D341Med (cell line): ENCODE measurements at regions not wholly inside any gene's neighbourhood (a gene's known extent, or its start where the extent isn't known, plus 50 kb on each side); places are given as distances from the start of the nearest gene placed in this dataset.
"Not testable (repeated sequence)": the region's sequence is repeated elsewhere in the genome, so short reads cannot be mapped to it uniquely, and the experiment has no call there.

Experiments
- DNase-seq: peaks from one replicate; pipeline ENCODE4 v3.0.0; 2012; ENCODE audit warnings: low spot score

DNA sequence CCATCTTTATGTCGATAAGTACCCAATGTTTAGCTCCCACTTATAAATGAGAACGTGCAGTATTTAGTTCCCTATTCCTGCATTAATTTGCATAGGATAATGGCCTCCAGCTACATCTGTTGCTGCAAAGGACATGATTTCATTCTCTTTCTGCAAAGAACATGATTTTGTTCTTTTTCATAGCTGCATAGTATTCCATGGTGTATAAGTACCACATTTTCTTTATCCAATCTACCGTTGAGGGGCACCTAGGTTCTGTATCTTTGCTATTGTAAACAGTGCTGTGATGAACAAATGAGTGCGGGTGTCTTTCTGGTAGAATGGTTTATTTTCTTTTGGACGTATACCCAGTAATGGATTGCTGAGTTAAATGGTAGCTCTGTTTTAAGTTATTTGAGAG, 63.0 kb downstream of the HLX start:
- DNase-seq = no peak

DNA sequence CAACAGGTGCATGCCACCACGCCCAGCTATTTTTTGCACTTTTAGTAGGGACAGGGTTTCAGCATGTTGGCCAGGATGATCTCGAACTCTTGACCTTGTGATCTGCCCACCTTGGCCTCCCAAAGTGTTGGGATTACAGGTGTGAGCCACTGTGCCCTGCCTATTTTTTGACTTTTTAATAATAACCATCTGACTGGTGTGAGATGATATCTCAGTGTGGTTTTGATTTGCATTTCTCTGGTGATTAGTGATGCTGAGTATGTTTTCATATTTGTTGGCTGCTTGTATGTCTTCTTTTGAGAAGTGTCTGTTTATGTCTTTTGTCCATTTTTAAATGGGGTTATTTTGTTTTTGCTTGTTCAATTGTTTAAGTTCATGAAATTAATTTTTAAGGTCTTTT, 63.7 kb downstream of the HLX start:
- DNase-seq = not testable (repeated sequence)

DNA sequence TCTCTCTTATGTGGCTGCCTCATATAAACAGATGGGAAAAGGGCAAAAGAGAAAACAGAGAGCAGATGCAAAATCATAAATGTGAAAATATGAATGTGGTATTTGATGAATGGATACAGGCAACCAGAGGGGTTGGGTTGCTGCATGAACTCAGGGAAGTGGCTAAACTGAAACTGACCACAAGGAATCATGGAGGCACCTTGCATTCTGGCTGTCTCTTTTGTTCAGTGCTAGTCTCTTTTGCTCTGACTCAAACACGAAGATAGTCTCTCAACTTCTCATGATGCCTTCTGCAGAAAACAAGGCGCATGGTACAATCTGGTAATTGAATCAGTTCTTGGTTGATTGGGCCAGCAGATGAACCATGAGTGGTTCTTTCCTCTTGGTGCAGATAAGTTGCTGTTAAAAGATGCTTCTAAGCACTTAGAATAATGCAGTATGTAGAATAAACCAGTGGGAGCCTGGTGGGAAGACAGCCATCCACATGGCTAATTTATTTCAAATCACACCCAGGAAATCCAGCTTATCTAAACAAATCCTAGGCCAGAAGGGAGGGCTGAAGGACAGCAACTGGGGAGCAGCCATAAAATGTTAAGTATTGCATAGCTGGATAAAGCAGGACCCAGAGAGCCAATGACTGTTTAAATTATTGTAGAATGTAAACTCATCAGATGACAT, 64.2 kb downstream of the HLX start:
- no peak for DNase-seq

DNA sequence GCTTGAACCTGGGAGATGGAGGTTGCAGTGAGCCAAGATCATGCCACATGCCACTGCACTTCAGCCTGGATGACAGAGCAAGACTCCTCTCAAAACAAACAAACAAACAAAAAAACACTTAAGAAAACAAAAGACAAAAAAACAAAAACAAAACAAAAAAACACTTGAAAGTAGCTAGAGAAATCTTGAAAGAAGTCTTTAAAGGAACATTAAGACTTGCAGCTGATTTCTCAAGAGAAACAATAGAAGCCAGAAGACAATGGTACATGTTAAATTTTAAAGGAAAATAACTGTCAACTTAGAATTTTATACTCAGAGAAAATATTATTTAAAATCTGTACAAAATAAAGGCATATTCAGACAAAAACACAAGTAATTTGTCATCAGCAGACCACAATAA, 71.3 kb downstream of the HLX start:
- DNase-seq = no peak

DNA sequence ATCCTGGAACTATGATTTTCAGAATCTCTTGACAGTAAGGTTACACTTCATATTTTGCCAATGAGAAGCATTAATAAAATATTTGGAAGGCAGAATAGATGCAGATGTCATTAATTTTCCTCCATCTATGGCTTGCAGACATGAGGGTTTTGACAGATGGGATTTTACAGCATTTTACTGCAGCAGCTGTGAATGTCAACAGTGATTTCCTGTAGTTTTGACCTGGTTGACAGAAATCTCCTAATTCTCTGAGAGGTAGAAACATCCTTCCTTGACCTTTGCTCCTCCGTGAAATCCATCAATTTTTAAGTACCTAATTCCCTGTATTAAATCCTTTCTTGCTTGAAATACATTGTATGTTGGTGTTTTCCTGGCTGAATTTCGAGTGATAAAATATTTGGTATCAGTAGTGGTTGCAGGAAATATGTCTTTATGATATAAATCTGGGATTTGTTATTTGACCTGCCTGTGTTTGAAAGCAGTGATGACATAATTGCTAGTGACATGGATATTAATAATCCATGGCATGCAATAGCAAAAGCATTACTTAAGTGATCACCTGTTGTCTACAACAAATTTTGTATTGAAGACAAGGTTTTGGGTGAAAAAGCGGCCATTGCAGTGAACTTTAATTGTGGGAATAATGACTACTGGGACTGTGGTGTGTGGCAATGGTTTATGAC, 73.9 kb downstream of the HLX start:
- DNase-seq = no peak

DNA sequence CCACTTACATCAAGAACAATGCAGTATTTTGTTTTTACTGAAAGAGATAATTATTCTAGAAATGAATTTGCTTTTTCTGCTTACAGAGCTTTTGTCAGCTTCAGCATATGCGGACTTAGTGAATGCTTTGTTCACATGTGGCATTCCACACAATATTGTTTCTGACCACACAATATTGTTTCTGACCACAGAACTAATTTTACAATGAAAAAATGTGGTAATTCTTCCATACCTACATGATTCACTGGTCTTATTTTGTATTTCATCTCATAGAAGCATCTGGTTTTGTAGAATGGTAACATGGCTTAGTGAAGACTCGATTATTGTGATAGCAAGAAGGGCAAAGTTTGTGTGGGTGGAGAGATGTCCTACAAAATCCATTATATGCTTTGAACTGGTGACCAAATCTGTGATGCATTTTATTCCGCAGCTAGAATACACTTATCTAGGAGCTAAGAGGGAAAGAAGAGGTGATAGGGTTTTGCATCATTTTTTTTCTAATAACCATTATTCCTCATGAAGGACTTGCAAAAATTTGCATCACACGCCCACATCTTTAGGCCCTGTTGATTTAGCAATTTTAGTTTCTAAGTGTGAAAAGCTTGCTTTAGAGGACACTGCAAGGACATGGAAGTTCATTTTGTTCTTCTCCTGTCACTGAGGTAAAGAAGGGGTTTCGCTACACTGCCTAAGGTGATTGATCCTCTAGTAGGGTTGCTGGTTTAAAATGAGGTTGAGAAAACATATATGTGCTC, 75.3 kb downstream of the HLX start:
- no peak for DNase-seq

DNA sequence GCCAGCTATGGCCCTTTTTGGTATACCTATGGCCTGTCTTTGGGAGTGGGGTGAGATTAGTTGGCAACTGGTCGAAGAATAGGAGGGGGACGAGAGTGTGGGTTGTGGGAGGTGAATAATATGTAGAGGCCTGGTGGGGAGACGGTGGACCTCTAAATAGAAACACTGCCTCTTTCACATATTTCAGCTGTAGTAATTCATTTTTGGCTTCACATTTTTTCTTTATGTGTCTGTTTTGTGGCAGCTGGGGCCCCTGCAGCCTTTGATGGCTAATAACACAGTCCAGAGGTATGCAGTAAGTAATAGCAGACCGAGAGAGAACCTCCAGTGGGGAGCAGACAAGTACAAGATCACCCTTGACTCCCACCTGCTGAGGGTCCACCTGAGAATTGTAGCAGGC, 75.9 kb downstream of the HLX start:
- DNase-seq = no peak

DNA sequence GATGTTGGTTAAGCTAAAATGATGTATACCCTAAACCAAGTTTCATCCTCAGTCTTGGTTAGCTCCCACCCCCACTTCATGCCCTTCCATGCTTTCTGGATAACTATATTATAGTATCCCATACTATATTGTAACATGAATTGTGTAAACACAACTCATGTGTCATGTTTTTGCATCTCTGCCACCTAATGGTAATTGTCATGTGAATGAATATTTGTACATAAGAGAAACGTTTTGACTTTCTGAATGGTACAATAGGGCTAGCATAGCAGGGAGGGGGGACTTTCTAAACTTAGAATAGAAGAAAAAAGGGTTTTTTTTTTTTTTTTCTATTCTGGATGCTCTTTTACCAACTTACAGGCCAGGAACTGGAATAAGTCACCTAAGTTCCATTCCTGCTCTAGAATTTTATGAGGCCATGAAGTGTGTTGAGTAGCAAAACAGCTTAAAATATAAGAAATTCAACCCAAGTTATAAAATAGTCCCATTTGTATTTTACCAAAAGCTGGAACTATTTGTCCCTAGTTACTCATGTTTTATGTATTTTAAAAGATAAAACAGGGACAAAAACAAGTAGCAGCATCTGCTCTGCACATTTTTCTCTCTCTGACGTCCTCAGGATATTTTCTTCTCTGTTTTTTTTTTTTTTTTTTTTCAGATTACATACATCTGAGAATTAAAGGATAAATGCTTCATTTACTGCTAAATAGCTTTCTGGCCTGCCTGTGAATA, 77.4 kb downstream of the HLX start:
- DNase-seq = no peak

DNA sequence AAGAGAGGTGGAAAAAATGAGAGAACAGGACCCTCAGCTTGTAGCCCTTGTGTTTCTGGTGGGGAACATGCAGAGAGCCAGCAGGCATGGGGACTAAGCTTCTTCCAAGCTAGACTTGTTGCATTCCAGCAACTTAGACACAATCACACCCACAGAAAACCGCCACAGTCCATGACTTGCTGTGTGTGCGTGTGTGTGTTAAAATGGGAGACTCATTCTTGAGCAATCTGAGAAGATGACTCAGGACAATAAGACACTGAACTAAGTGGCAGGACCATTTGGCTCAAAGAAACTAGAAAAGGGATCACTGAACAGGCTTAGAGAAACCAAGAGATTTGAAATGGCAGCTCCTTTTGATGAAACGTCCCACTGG, 78.0 kb downstream of the HLX start:
- DNase-seq = no peak

DNA sequence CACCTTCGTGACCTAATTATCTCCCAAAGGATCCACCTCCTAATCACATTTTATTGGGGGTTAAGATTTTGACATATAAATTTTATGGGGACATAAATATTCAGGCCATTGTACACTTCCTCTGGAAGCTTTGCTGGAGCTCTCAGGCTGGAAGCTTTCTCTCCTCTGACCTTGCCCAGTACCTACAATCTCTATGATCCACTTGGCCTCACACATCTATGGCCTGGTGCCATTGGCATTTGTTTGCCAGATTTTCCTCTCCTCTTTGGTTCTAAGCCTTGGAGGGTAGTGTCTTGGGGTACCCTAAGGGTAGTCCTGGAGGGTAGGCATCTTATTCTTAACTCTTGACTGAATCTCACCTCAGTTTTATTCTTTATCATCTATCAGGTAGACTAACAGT, 79.0 kb downstream of the HLX start:
- no peak for DNase-seq

DNA sequence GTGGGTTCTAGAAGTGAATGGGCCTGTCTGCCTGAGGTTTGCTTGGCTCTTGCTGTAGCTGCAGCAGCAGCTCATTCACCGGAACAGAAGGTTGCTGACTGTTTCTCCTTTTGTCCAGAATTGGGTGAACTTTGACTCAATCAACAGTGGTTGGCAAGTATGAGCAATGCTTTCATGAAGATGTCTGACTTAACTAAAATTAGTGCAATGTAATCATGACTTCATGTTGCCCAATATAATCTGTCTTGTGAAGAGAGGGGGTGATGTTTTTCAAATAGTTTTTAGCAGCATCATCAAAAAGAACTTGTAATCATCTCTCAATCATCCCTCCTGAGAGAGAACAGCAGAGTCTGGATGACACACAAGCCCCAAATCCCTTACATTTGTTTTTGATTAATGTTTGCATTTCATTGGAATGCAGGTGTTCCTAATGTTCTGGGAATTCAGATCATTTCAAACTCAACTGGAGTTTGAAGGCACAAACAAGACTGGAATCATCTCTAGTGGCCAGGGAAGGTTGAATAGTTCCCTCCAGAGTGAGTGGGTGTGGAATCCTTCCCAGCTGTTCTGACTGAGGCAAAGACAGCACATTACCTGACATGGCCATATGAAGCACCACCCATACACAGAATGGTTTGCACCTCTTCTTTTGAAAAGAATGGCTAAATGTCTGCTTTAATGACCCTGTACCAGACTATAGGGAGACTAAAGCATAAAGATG, 82.9 kb downstream of the HLX start:
- DNase-seq = no peak

DNA sequence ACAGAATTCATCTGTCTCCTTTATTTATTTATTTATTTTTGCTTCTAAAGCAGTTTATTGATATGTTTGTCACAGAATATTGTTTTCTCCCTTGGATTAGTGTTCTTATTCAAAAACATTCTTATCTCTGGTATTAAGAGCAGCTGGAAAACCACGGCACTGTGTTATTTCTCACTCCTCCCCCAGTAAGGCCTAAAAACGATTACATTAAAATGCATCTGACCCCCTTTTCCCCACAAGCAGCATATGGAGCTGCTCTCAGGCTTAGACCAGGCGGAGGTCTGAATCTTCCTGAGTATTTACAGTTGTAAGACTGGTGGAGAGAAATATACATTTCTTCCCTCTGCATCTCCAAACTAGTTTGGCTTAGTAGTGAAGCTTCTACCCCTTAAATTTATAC, 86.8 kb downstream of the HLX start:
- peak; percentile 48 for DNase-seq

DNA sequence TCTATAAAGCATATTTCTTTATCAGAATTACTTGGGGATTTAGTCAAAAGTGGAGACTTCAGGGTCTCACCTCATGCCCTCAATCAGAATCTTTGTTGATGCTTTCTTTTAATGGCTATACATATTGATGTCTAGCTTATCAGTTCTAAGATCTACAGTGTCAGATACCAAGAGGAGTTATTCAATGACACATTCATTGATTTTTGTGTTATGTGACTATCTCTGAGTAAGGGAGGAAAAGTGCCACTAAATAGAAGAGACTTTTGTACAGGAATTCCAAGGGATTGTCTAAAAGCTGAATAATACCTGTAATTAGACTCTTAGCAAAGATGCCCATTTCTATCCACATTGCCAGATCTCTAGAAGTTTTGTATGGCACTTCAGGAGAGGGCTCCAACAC, 87.2 kb downstream of the HLX start:
- no peak for DNase-seq

DNA sequence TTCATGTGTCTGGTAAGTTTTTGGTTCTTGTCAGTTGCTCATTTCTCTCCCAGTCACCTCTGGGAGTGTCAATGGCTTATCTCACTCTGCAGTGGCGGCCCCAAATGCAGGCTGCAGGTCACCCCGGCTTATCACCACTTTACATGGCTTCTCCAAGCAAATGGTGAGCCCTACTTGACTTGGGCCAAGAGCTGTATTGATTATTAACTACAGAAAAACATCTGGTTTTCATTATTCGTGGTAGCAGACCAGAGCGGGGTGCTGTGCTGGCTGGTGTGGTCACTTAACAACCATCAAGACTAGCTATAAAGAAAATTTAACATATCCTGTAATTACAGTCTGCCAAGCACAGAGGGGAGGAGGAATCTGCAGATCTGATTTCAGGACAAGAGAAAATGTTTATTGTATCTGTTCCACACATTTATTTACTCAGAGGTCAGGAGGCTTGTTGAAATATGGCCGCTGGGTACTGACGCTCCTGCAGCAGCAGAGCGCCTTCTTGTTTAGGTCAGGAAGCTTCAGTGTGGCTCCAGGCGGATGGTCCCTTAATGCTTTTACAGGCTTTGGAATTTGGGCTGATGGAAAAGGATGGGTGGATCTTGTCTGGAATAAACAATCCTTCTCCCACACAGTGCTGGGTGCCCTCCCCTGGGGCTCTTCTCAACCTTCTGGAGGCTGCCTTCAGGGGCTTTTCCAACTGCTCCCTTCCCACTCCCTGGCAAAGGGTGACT, 87.8 kb downstream of the HLX start:
- DNase-seq = peak; percentile 64

DNA sequence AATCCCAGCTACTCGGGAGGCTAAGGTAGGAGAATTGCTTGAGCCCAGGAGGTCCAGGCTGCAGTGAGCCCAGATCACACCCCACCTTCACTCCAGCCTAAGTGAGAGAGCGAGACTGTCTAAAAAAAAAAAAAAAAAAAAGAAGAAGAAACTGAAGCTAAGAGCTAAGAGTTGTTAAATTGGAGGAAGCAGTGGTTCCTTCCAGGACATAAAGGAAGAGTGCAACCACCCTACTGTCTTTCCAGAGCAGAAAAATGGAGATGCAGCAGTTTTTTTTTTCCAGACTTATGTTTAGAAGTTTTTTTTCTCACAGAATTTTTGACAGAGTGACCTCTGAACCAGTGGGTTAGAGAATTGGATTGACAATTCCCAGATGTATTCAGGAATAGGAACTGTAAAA, 88.7 kb downstream of the HLX start:
- no peak for DNase-seq

DNA sequence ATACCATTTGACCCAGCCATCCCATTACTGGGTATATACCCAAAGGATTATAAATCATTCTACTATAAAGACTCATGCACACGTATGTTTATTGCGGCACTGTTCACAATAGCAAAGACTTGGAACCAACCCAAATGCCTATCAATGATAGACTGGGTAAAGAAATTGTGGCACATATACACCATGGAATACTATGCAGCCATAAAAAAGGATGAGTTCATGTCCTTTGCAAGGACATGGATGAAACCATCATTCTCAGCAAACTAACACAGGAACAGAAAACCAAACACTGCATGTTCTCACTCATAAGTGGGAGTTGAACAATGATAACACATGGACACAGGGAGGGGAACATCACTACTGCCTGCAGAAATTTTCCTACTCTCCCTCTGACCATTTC, 90.0 kb downstream of the HLX start:
- DNase-seq = not testable (repeated sequence)

DNA sequence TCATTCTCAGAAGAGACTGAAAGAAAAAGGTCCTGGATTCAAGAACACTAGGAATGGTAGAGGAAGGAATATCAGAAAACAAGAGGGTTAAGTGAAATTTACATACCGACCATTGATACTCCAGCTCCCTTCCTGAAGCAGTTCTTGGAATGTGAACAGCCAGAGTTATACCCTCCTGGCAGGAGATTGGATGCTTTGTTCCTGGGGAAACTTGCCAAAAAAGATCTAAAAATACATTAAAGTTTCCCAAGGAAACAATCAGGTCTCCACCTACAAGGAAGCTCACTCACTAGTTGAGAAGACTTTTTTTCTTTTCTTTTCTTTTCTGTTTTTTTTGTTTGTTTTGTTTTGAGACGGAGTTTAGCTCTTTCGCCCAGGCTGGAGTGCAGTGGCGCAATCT, 91.1 kb downstream of the HLX start:
- DNase-seq = no peak

DNA sequence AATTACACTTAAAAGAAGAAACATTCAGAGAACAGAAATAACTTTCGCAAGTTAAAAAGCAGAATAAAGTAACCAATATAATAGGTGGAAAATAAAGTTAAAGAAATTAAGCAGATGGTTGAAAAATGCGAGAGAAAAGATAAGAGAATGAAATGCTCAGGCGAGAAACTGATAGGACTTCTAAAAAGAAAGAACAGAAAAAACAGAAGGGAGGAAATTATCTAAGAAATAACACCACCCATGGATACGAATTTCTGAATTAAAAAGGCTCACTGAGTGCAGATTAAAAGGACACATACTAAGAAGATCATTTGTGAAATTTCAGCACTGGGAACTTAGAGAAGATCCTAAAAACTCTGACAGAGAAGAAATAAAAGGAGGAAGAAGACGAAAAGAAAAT, 92.0 kb downstream of the HLX start:
- DNase-seq = no peak

DNA sequence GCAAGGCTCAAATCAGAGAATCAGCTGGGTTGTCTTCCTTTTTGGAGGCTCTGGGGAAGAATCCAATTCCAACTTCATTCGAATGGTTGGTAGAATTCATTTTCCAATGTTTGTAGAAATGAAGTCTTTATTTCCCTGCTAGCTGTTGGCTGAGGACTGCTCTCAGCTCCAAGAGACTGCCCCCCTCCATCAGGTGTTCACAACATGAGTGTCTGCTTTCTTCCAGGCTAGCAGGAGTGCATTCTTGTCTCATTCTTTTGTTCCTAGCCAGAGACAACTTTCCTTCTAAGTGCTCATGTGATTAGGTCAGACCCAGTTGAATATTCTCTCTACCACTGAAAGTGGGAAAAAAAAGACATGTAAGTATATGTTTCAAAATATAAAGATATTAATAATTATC, 95.2 kb downstream of the HLX start:
- no peak for DNase-seq

DNA sequence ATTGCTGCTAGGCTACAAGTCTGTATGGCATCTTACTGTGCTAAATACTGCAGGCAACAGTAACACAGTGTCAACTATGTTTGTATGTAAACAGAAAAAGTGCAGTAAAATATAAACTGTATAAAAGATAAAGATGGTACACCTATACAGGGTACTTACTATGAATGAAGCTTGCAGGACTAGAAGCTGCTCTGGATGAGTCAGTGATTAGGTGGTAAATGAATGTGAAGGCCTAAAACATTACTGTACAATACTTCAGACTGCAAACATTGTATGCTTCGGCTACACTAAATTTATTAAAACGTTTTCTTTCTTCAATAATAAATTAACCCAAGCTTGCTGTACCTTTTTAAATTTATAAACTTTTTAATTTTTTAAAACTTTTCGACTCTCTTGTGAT, 97.1 kb downstream of the HLX start:
- no peak for DNase-seq

DNA sequence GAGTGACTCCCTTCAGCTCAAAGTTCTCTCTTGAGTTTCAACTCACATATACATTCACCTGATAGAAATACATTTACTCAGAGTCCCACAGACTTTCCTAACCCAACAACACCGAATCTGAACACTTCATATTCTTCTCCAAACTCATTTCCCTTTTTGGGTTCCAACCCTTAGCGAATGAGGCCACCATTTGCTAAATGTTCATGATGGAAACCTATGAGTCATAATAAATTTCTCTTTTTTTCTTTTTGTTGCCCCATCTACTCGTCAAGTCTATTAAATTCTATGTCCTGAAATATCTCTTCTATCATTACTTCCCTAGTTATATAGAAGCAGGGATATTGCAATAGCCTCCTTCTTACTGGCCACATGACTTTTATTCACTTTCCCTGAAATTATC, 100.1 kb downstream of the HLX start:
- DNase-seq = no peak
